Epithelial cell of esophagus (primary cell): ENCODE measurements at regions not wholly inside any gene's neighbourhood (a gene's known extent, or its start where the extent isn't known, plus 50 kb on each side); places are given as distances from the start of the nearest gene placed in this dataset.

ENCODE experiments used
- DNase-seq: peaks from one replicate; pipeline ENCODE4 v3.0.0; 2010; ENCODE audit warnings: low read depth
- H3K4me3 ChIP-seq: 2 replicates; pipeline ENCODE4 v1.5.1; 2011; ENCODE audit warnings: mild to moderate bottlenecking, low read length, control low read depth
- CTCF ChIP-seq: IDR thresholded peaks from 2 replicates; pipeline ENCODE4 v1.5.1; 2011; ENCODE audit warnings: low read depth, mild to moderate bottlenecking, low read length, control low read depth, inconsistent platforms; ENCODE audit not compliant: insufficient read depth; ENCODE audit errors: missing control alignments

- TF ChIP-seq CTCF, result no peak
- H3K4me3 ChIP-seq, result no peak overlapping the region
- no peak for DNase-seq
These were observed 432.4 kb downstream of the BMP2 start for GRCh38 chr20:7199861-7200260.

- no peak overlapping the region for H3K4me3 ChIP-seq
- no peak for TF ChIP-seq CTCF
- peak; percentile 34 for DNase-seq
These were observed 439.8 kb downstream of the BMP2 start for GRCh38 chr20:7207186-7207798.

DNA sequence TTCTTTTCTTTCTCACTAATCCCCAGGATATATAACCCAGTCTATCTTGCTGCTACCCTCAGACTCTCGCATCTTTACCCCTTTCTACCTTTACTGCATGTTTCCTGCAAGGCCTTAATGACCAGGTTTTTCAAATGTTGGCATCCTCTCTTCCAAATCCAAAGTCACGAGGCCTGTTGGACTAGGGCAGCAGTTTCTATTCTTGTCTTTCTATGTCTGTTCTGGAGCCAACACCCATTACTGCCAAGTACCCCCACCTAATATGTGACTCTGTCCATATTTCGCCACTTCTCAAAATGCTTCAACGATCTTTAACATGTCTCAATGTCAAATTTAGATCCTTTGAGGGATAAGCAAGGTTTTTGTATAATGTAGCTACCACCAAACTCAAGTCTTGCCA lies 443.4 kb downstream of the BMP2 start:
- no peak for TF ChIP-seq CTCF
- H3K4me3 ChIP-seq, result no peak overlapping the region
- DNase-seq, result no peak

DNA sequence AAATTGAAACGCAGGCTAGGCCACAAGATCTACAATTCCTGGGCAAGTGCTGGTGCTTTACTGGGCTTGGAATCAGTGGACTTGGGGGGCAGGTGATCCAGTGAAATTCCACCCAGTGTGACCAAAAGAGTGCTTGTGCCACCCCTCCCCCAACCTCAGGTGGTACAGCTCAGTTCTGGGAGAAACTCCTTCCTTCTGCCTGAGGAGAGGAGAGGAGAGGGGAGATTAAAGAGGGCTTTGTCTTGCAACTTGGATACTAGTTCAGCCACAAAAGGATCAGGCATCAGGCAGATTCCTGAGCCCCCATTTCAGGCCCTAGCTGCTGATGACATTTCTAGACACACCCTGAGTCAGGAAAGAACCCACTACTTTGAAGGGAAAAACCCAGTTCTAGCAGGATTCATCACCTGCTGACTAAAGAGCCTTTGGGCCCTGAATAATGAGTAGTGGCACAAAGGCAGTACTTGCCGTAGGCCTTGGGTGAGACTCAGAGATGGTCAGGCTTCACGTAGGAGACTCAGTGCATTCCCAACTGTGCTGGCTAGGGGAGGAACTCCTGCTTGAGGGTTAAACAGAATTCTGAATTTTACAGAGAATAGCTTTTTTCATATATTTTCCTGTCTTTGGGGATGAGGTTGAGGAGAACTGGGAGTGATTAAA lies 446.7 kb downstream of the BMP2 start:
- peak; percentile 43 for DNase-seq
- TF ChIP-seq CTCF, result no peak
- no peak overlapping the region for H3K4me3 ChIP-seq

GRCh38 chr20:7217606-7218005 lies 450.1 kb downstream of the BMP2 start:
- H3K4me3 ChIP-seq, result no peak overlapping the region
- TF ChIP-seq CTCF, result no peak
- DNase-seq, result no peak

- no peak for TF ChIP-seq CTCF
- no peak for DNase-seq
- no peak overlapping the region for H3K4me3 ChIP-seq
These were observed 453.3 kb downstream of the BMP2 start for GRCh38 chr20:7220755-7221154.

DNA sequence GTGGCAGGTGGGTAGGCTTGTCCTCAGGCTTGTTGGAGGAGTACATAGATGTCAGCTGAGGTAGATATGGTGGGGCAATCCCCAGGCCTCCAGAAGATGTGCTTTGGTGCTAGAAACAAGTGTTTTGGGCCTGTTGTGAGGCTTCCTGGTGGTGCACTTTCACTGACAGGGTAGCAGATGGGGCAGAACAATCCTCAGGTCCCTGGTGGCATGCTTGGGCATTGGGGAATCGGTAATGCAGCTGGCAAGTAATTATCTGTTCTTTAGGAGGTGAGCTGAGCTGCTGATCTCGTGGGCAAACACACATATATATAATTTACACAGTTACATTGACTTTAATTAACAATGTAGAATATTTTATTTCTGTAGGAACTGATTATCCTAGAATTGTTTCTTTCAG lies 458.7 kb downstream of the BMP2 start:
- DNase-seq, result no peak
- no peak for TF ChIP-seq CTCF
- H3K4me3 ChIP-seq, result no peak overlapping the region
